HG02763 (cell line): ENCODE measurements at regions not wholly inside any gene's neighbourhood (a gene's known extent, or its start where the extent isn't known, plus 50 kb on each side); places are given as distances from the start of the nearest gene placed in this dataset.
"Not testable (repeated sequence)": the region's sequence is repeated elsewhere in the genome, so short reads cannot be mapped to it uniquely, and the experiment has no call there.

Source experiments
- ATAC-seq: cut with Tn5 transposase; IDR thresholded peaks from one replicate; pipeline ENCODE4 v1.9.1; 2021; ENCODE audit warnings: mild to moderate bottlenecking, moderate library complexity; ENCODE audit not compliant: unreplicated experiment

GRCh38 chr12:83793616-83794015 lies 1106.9 kb downstream of the TMTC2 start:
- ATAC-seq = no peak

- ATAC-seq = no peak
Measured at GRCh38 chr12:83784298-83784890, 1097.7 kb downstream of the TMTC2 start.

- ATAC-seq = no peak
Measured at GRCh38 chr12:83779526-83779925, 1092.8 kb downstream of the TMTC2 start.

GRCh38 chr12:83769151-83769550 lies 1082.4 kb downstream of the TMTC2 start:
- no peak for ATAC-seq

- no peak for ATAC-seq
Measured at GRCh38 chr12:83767723-83768122, 1081.0 kb downstream of the TMTC2 start.

GRCh38 chr12:83763425-83763824 lies 1076.7 kb downstream of the TMTC2 start:
- ATAC-seq = no peak

GRCh38 chr12:83759906-83760305 lies 1073.2 kb downstream of the TMTC2 start:
- no peak for ATAC-seq

GRCh38 chr12:83758888-83759631 lies 1072.4 kb downstream of the TMTC2 start:
- ATAC-seq = no peak

GRCh38 chr12:83753904-83754303 lies 1067.2 kb downstream of the TMTC2 start:
- ATAC-seq = no peak

GRCh38 chr12:83753205-83753604 lies 1066.5 kb downstream of the TMTC2 start:
- no peak for ATAC-seq

- no peak for ATAC-seq
Measured at GRCh38 chr12:83739607-83740006, 1052.9 kb downstream of the TMTC2 start.

GRCh38 chr12:83710851-83711250 lies 1024.1 kb downstream of the TMTC2 start:
- no peak for ATAC-seq

- no peak for ATAC-seq
Measured at GRCh38 chr12:83709899-83710298, 1023.2 kb downstream of the TMTC2 start.

GRCh38 chr12:83700838-83701237 lies 1014.1 kb downstream of the TMTC2 start:
- ATAC-seq = no peak

- ATAC-seq = not testable (repeated sequence)
Measured at GRCh38 chr12:83696311-83696710, 1009.6 kb downstream of the TMTC2 start.

GRCh38 chr12:83691730-83692129 lies 1005.0 kb downstream of the TMTC2 start:
- ATAC-seq = no peak

- no peak for ATAC-seq
Measured at GRCh38 chr12:83690465-83690864, 1003.8 kb downstream of the TMTC2 start.

- no peak for ATAC-seq
Measured at GRCh38 chr12:83689333-83689732, 1002.6 kb downstream of the TMTC2 start.

- ATAC-seq = no peak
Measured at GRCh38 chr12:83676781-83677295, 990.1 kb downstream of the TMTC2 start.

GRCh38 chr12:83666690-83667089 lies 980.0 kb downstream of the TMTC2 start:
- ATAC-seq = no peak

- no peak for ATAC-seq
Measured at GRCh38 chr12:83665634-83666218, 979.0 kb downstream of the TMTC2 start.

GRCh38 chr12:83664650-83665049 lies 977.9 kb downstream of the TMTC2 start:
- no peak for ATAC-seq
